H1 (cell line): ENCODE measurements at regions not wholly inside any gene's neighbourhood (a gene's known extent, or its start where the extent isn't known, plus 50 kb on each side); places are given as distances from the start of the nearest gene placed in this dataset.

ENCODE experiments used
- EZH2 ChIP-seq: fragments of 200-600 bp; sonication (generic); IDR thresholded peaks from 2 replicates; pipeline ENCODE4 v1.7.1; 2012; ENCODE audit warnings: low read depth, mild to moderate bottlenecking, moderate library complexity, low read length, inconsistent platforms; ENCODE audit not compliant: severe bottlenecking
- POLR2AphosphoS5 ChIP-seq: IDR thresholded peaks from 2 replicates; pipeline ENCODE4 v1.6.1; 2011; ENCODE audit warnings: low read depth, low read length
- TF ChIP-seq, protein P1 (sequence below), 3 experiments: IDR thresholded peaks; 1 replicate in 2 of 3; 2 replicates in 1 of 3; pipeline versions ENCODE4 v1.5.1 to v1.6.1; 2011; ENCODE audit warnings: low read length in 3 of 3, mild to moderate bottlenecking in 3 of 3, inconsistent platforms in 2 of 3, low read depth in 1 of 3, moderate library complexity in 1 of 3; ENCODE audit not compliant: insufficient read depth in 1 of 3; ENCODE audit errors: control extremely low read depth in 1 of 3

DNA sequence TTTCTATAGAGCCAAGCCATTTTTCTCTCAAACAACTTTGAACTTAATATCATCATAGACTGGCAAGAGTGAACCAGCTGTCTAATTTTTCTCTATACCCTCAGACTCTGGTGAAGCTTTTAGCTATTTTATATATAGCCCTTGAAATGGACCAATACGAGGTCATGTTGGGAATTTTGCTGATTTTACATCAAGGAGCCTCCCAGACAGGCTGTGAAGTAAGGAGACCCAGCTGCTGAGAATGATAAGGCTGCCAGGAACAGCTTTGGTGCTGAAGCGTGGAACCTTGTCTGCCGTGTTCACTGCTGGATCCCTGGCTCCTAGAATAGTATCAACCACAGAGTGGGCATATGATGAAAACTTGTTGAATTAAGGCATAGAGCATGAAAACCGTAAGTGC, 326.2 kb upstream of the NAV3 start:
- TF ChIP-seq EZH2 (no peak), POLR2AphosphoS5 (no peak)
- TF ChIP-seq, protein P1, sequence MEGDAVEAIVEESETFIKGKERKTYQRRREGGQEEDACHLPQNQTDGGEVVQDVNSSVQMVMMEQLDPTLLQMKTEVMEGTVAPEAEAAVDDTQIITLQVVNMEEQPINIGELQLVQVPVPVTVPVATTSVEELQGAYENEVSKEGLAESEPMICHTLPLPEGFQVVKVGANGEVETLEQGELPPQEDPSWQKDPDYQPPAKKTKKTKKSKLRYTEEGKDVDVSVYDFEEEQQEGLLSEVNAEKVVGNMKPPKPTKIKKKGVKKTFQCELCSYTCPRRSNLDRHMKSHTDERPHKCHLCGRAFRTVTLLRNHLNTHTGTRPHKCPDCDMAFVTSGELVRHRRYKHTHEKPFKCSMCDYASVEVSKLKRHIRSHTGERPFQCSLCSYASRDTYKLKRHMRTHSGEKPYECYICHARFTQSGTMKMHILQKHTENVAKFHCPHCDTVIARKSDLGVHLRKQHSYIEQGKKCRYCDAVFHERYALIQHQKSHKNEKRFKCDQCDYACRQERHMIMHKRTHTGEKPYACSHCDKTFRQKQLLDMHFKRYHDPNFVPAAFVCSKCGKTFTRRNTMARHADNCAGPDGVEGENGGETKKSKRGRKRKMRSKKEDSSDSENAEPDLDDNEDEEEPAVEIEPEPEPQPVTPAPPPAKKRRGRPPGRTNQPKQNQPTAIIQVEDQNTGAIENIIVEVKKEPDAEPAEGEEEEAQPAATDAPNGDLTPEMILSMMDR (IDR thresholded peaks at IDR 0.05; ENCODE audit: control extremely low read depth in 1 of 3, insufficient read depth in 1 of 3, low read depth in 1 of 3, low read length in 3 of 3): no peak
